Loucy (cell line): ENCODE measurements at regions not wholly inside any gene's neighbourhood (a gene's known extent, or its start where the extent isn't known, plus 50 kb on each side); places are given as distances from the start of the nearest gene placed in this dataset.

Source experiments
- CTCF ChIP-seq: fragments of 200-600 bp; sonication (generic); conservative IDR thresholded peaks from 2 replicates; pipeline ENCODE4 v1.5.1; 2014; ENCODE audit warnings: mild to moderate bottlenecking, antibody characterized with exemption, low read length
- EZH2phosphoT487 ChIP-seq: fragments of 200-600 bp; IDR thresholded peaks from 2 replicates; pipeline ENCODE4 v1.6.1; 2018; ENCODE audit warnings: antibody characterized with exemption, mild to moderate bottlenecking, moderate library complexity, borderline replicate concordance

- TF ChIP-seq CTCF (no peak), EZH2phosphoT487 (no peak)
These were observed 107.9 kb upstream of the DLX2 start for GRCh38 chr2:172210599-172210998.
